ENCODE measurements at regions not wholly inside any gene's neighbourhood (a gene's known extent, or its start where the extent isn't known, plus 50 kb on each side); places are given as distances from the start of the nearest gene placed in this dataset.
"Not testable (repeated sequence)": the region's sequence is repeated elsewhere in the genome, so short reads cannot be mapped to it uniquely, and the experiment has no call there.

GRCh38 chr3:21960033-21960432, 209.0 kb upstream of the ZNF385D start:
- in situ Hi-C loops (cut with MboI; ENCODE audit: low pct_ligation_motif_present in 1 of 4, low pct_unique_long_range_greater_than_20kb in 1 of 4, low sequenced_read_pairs in 3 of 4): no loop called here
- TF ChIP-seq POLR2A (IDR thresholded peaks at IDR 0.05): no peak
- no peak for TF ChIP-seq EP300 (IDR thresholded peaks at IDR 0.05; ENCODE audit: low read depth)
- no peak for TF ChIP-seq CTCF (IDR thresholded peaks at IDR 0.05)
- no peak for TF ChIP-seq POLR2AphosphoS5 (IDR thresholded peaks at IDR 0.05)
- no peaks in the 10 kb centered on the region for H3K9me3 ChIP-seq
- WGBS, 2 donors (ENCODE audit: low coverage in 1 of 2): 32 to 36% methylated on average over 1 of the region's 1 CpG
- DNase-seq: no peak
- H3K4me1 ChIP-seq: no peaks in the 10 kb centered on the region
- H3K4me3 ChIP-seq: no peak overlapping the region
- no peak overlapping the region for H3K27ac ChIP-seq
- intact Hi-C loops (cut with DNase I; ENCODE audit: low total_unique reads): no loop called here
- no peaks in the 10 kb centered on the region for H3K36me3 ChIP-seq
- no peaks in the 10 kb centered on the region for H3K27me3 ChIP-seq

GRCh38 chr3:21962456-21962855, 211.4 kb upstream of the ZNF385D start:
- Histone ChIP-seq H3K36me3 (no peaks in the 10 kb centered on the region), H3K4me3 (no peak overlapping the region), H3K9me3 (no peaks in the 10 kb centered on the region), H3K27me3 (no peaks in the 10 kb centered on the region), H3K4me1 (no peaks in the 10 kb centered on the region), H3K27ac (no peak overlapping the region)
- 18 to 21% methylated on average over 1 of the region's 1 CpG for WGBS, 2 donors (ENCODE audit: low coverage in 1 of 2)
- intact Hi-C loops (cut with DNase I; ENCODE audit: low total_unique reads): no loop called here
- TF ChIP-seq EP300 (IDR thresholded peaks at IDR 0.05; ENCODE audit: low read depth) (no peak), CTCF (IDR thresholded peaks at IDR 0.05) (no peak), POLR2AphosphoS5 (IDR thresholded peaks at IDR 0.05) (no peak), POLR2A (IDR thresholded peaks at IDR 0.05) (no peak)
- DNase-seq: no peak
- in situ Hi-C loops (cut with MboI; ENCODE audit: low pct_ligation_motif_present in 1 of 4, low pct_unique_long_range_greater_than_20kb in 1 of 4, low sequenced_read_pairs in 3 of 4): no loop called here

- WGBS, 2 donors (ENCODE audit: low coverage in 1 of 2): 78 to 100% methylated on average over 6 to 8 of the region's 8 CpGs
- H3K9me3 ChIP-seq; H3K27me3 ChIP-seq; H3K4me1 ChIP-seq; H3K36me3 ChIP-seq; intact Hi-C loops (cut with DNase I; ENCODE audit: low total_unique reads); H3K4me3 ChIP-seq; H3K27ac ChIP-seq; in situ Hi-C loops (cut with MboI; ENCODE audit: low pct_ligation_motif_present in 1 of 4, low pct_unique_long_range_greater_than_20kb in 1 of 4, low sequenced_read_pairs in 3 of 4); DNase-seq: not testable (repeated sequence)
Measured at GRCh38 chr3:21966457-21966856, 215.4 kb upstream of the ZNF385D start.

GRCh38 chr3:21979706-21980105, 228.7 kb upstream of the ZNF385D start:
- Histone ChIP-seq H3K36me3 (no peaks in the 10 kb centered on the region), H3K4me1 (no peaks in the 10 kb centered on the region), H3K27me3 (no peaks in the 10 kb centered on the region), H3K9me3 (no peaks in the 10 kb centered on the region), H3K4me3 (no peak overlapping the region), H3K27ac (no peak overlapping the region)
- no peak for DNase-seq
- in situ Hi-C loops (cut with MboI; ENCODE audit: low pct_ligation_motif_present in 1 of 4, low pct_unique_long_range_greater_than_20kb in 1 of 4, low sequenced_read_pairs in 3 of 4) (no loop called here), intact Hi-C loops (cut with DNase I; ENCODE audit: low total_unique reads) (no loop called here)
- TF ChIP-seq POLR2A (IDR thresholded peaks at IDR 0.05) (no peak), CTCF (IDR thresholded peaks at IDR 0.05) (no peak), EP300 (IDR thresholded peaks at IDR 0.05; ENCODE audit: low read depth) (no peak), POLR2AphosphoS5 (IDR thresholded peaks at IDR 0.05) (no peak)
- WGBS, 2 donors (ENCODE audit: low coverage in 1 of 2): 80 to 86% methylated on average over 1 of the region's 1 CpG

- Histone ChIP-seq H3K4me3 (no peak overlapping the region), H3K27me3 (no peaks in the 10 kb centered on the region), H3K4me1 (no peaks in the 10 kb centered on the region), H3K27ac (no peak overlapping the region), H3K36me3 (no peaks in the 10 kb centered on the region), H3K9me3 (no peaks in the 10 kb centered on the region)
- DNase-seq: no peak
- in situ Hi-C loops (cut with MboI; ENCODE audit: low pct_ligation_motif_present in 1 of 4, low pct_unique_long_range_greater_than_20kb in 1 of 4, low sequenced_read_pairs in 3 of 4): no loop called here
- intact Hi-C loops (cut with DNase I; ENCODE audit: low total_unique reads): no loop called here
- TF ChIP-seq POLR2A (IDR thresholded peaks at IDR 0.05) (no peak), EP300 (IDR thresholded peaks at IDR 0.05; ENCODE audit: low read depth) (no peak), CTCF (IDR thresholded peaks at IDR 0.05) (no peak), POLR2AphosphoS5 (IDR thresholded peaks at IDR 0.05) (no peak)
- WGBS, 2 donors (ENCODE audit: low coverage in 1 of 2): 62 to 81% methylated on average over 5 of the region's 5 CpGs
Measured at GRCh38 chr3:21989341-21990042, 238.5 kb upstream of the ZNF385D start.
